Choroid plexus epithelial cell (primary cell): ENCODE measurements at regions not wholly inside any gene's neighbourhood (a gene's known extent, or its start where the extent isn't known, plus 50 kb on each side); places are given as distances from the start of the nearest gene placed in this dataset.

Experiments
- DNase-seq: peaks from one replicate; pipeline ENCODE4 v3.0.0-alpha.2; 2010; ENCODE audit warnings: low read depth
- H3K4me3 ChIP-seq: 2 replicates; pipeline ENCODE4 v1.5.1; 2011; ENCODE audit warnings: low read depth, mild to moderate bottlenecking, control low read depth, low read length, moderate library complexity
- CTCF ChIP-seq: conservative IDR thresholded peaks from 2 replicates; pipeline ENCODE4 v1.5.1; 2011; ENCODE audit warnings: low read depth, mild to moderate bottlenecking, control low read depth, inconsistent platforms, low read length, moderate library complexity

DNA sequence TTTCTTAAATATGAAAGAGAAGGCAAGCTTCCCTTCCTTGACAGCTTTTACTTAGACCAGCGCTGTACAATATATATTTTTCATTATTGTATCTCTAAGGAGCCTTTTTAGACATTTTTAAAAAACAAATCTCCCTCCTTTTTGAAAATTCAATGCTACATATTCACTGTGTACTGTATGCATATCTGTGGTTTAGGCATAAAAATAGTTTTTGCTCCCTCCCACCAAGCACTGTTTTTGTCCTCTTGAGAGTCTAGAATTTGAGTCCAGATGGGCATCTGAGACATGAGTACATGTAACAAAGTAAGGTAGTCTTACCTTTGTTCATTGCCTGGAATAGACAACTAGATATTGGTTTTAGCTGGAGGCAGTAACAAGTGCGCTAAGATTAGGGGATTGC, 488.5 kb upstream of the RUNX1 start:
- DNase-seq: peak; percentile 11
- no peak overlapping the region for H3K4me3 ChIP-seq
- no peak for TF ChIP-seq CTCF

- no peak for TF ChIP-seq CTCF
- DNase-seq: no peak
- no peak overlapping the region for H3K4me3 ChIP-seq
These were observed 484.8 kb upstream of the RUNX1 start for GRCh38 chr21:35533893-35534292.

- no peak for DNase-seq
- H3K4me3 ChIP-seq: no peak overlapping the region
- TF ChIP-seq CTCF: no peak
These were observed 481.7 kb upstream of the RUNX1 start for GRCh38 chr21:35530766-35531165.

DNA sequence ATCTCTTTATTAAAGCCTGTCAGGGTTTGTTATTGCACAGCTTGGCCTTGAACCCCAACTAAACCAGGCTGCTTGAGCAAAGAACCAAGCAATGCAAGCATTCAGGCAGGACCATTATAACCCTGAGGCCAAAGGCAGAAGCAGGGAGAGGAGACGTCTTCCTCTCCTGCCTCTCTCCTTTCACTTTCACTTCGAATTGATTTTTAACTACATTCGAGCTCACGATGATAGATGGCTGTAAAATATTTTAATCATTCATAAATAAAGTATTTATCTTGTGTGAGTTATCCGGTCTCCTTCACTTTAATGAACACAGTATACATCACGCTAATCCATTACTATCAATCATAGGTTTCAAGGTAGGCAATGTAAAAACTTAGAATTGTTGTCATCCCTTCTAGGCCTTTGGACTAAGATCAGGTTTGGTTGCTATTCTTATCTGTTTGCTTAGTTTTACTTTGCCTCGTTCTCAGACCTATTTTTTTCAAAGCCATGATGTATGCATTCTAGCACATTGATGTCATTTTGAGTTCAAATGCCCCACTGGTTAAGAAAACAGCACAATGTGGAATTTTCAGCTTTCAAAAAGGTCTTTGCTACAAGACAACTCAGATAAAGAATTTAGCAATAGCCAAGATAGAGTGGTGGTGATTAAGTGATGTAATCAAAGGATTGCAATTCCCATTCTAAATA, 480.2 kb upstream of the RUNX1 start:
- no peak for TF ChIP-seq CTCF
- peak overlapping the region; percentile 9 for H3K4me3 ChIP-seq
- peak; percentile 86 for DNase-seq

- H3K4me3 ChIP-seq: no peak overlapping the region
- DNase-seq: peak; percentile 19
- no peak for TF ChIP-seq CTCF
These were observed 479.3 kb upstream of the RUNX1 start for GRCh38 chr21:35528116-35529042.

DNA sequence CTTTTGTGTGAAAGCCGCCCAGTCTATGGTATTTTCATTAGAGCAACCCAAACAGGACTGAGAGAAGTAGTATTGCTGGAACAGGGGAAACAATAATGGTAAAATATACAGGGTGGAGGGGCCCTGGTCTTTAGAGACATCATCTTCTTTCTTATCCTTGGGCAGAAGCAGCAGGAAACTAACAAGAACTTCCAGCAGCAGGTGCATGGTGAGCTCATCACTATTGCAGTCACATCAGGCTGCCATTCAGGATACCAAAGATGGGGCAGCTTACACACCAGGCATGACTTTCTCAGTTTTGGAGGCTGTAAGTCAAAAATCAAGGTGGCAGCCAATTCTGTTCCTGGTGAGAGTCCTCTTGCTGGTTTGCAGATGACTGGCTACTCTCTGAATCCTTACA, 478.3 kb upstream of the RUNX1 start:
- no peak for TF ChIP-seq CTCF
- H3K4me3 ChIP-seq: no peak overlapping the region
- DNase-seq: no peak

GRCh38 chr21:35525443-35525842, 476.3 kb upstream of the RUNX1 start:
- no peak for DNase-seq
- TF ChIP-seq CTCF: no peak
- H3K4me3 ChIP-seq: no peak overlapping the region
